ENCODE measurements at regions not wholly inside any gene's neighbourhood (a gene's known extent, or its start where the extent isn't known, plus 50 kb on each side); places are given as distances from the start of the nearest gene placed in this dataset.

- Histone ChIP-seq H3K36me3 (ENCODE audit: insufficient read depth) (no peaks in the 10 kb centered on the region), H3F3A (replicated peaks; ENCODE audit: low read depth) (no peaks in the 10 kb centered on the region), H3K4me3 (no peak overlapping the region), H3K4me2 (no peak overlapping the region), H3K79me2 (replicated peaks; ENCODE audit: insufficient read depth) (no peaks in the 10 kb centered on the region), H3K27ac (ENCODE audit: low read depth) (no peak overlapping the region), H3K27me3 (ENCODE audit: insufficient read depth) (no peaks in the 10 kb centered on the region), H4K20me1 (replicated peaks; ENCODE audit: insufficient read depth) (no peaks in the 10 kb centered on the region), H2AFZ (no peak overlapping the region), H3K9me2 (ENCODE audit: insufficient read depth) (no peaks in the 10 kb centered on the region), H3K4me1 (ENCODE audit: insufficient read depth) (no peaks in the 10 kb centered on the region)
- H3K4me3 Mint-ChIP-seq: no peak overlapping the region
- H3K27me3 Mint-ChIP-seq (ENCODE audit: insufficient read depth, low read depth, poor library complexity): no peaks in the 10 kb centered on the region
- no peaks in the 10 kb centered on the region for H3K9me3 Mint-ChIP-seq
- H3K4me1 Mint-ChIP-seq: no peaks in the 10 kb centered on the region
- no peak overlapping the region for H3K27ac Mint-ChIP-seq
- H3K36me3 Mint-ChIP-seq (ENCODE audit: low read depth): no peaks in the 10 kb centered on the region; the same call in 2 of the 3 replicates
- no peak for ATAC-seq
- no peak for DNase-seq (ENCODE audit: low spot score)
- no peak for TF ChIP-seq ZNF114 (CRISPR knock-in tag; IDR thresholded peaks at IDR 0.05)
These were observed 1888.9 kb upstream of the CDH6 start for GRCh38 chr5:29304545-29304944.

GRCh38 chr5:29296548-29296947 lies 1896.9 kb upstream of the CDH6 start:
- H3K36me3 ChIP-seq (ENCODE audit: insufficient read depth): no peaks in the 10 kb centered on the region
- H2AFZ ChIP-seq: no peak overlapping the region
- Mint-ChIP-seq H3K4me3 (no peak overlapping the region), H3K36me3 (ENCODE audit: low read depth) (no peaks in the 10 kb centered on the region; the same call in 2 of the 3 replicates), H3K27me3 (ENCODE audit: insufficient read depth, low read depth, poor library complexity) (no peaks in the 10 kb centered on the region), H3K4me1 (no peaks in the 10 kb centered on the region), H3K9me3 (peaks cover 8% of the 10 kb centered on the region; the same call in 2 of the 3 replicates), H3K27ac (no peak overlapping the region)
- H3K4me2 ChIP-seq: no peak overlapping the region
- DNase-seq (ENCODE audit: low spot score) (no peak), ATAC-seq (no peak)
- no peaks in the 10 kb centered on the region for H4K20me1 ChIP-seq (replicated peaks; ENCODE audit: insufficient read depth)
- H3K79me2 ChIP-seq (replicated peaks; ENCODE audit: insufficient read depth): no peaks in the 10 kb centered on the region
- no peaks in the 10 kb centered on the region for H3K9me2 ChIP-seq (ENCODE audit: insufficient read depth)
- no peaks in the 10 kb centered on the region for H3K27me3 ChIP-seq (ENCODE audit: insufficient read depth)
- H3F3A ChIP-seq (replicated peaks; ENCODE audit: low read depth): no peaks in the 10 kb centered on the region
- no peak overlapping the region for H3K4me3 ChIP-seq
- H3K4me1 ChIP-seq (ENCODE audit: insufficient read depth): no peaks in the 10 kb centered on the region
- H3K27ac ChIP-seq (ENCODE audit: low read depth): no peak overlapping the region
- TF ChIP-seq EZH2 (IDR thresholded peaks at IDR 0.05; ENCODE audit: low read depth, unreplicated experiment): no peak
- no peak for TF ChIP-seq CREB1 (CRISPR knock-in tag; IDR thresholded peaks at IDR 0.05; ENCODE audit: low read depth)
- no peak for TF ChIP-seq ETS1 (IDR thresholded peaks at IDR 0.05)
- TF ChIP-seq ZNF114 (CRISPR knock-in tag; IDR thresholded peaks at IDR 0.05): no peak
- no peak for TF ChIP-seq ZNF331 (CRISPR knock-in tag; IDR thresholded peaks at IDR 0.05; ENCODE audit: low read depth)
- no peak for TF ChIP-seq STAT1 (IDR thresholded peaks at IDR 0.05; ENCODE audit: unreplicated experiment)
- no peak for TF ChIP-seq ZNF462 (CRISPR knock-in tag; IDR thresholded peaks at IDR 0.05)
- TF ChIP-seq REST (IDR thresholded peaks at IDR 0.05; ENCODE audit: unreplicated experiment): no peak
- no peak for TF ChIP-seq EZH2phosphoT487 (IDR thresholded peaks at IDR 0.05; ENCODE audit: unreplicated experiment)
- TF ChIP-seq NANOG (IDR thresholded peaks at IDR 0.05; ENCODE audit: borderline replicate concordance): no peak

Measured in GM23338 (cell line).